Spleen (tissue), 7 donors: ENCODE measurements at regions not wholly inside any gene's neighbourhood (a gene's known extent, or its start where the extent isn't known, plus 50 kb on each side); places are given as distances from the start of the nearest gene placed in this dataset.

Experiments used
- CTCF ChIP-seq, 11 experiments: fragments of 200-600 bp in 7 of 11; fragments of 450-650 bp in 4 of 11; sonication (generic) in 4 of 11; IDR thresholded peaks in 8 of 11; conservative IDR thresholded peaks in 3 of 11; 1 replicate in 7 of 11; 2 replicates in 4 of 11; pipeline versions ENCODE4 v1.4.0 to v1.8.0; 2016 to 2021; ENCODE audit warnings: antibody characterized with exemption in 11 of 11, inconsistent platforms in 4 of 11, mild to moderate bottlenecking in 1 of 11
- POLR2A ChIP-seq, 3 donors: fragments of 450-650 bp; IDR thresholded peaks; one replicate each; pipeline ENCODE4 v1.5.1; 2017; ENCODE audit warnings: antibody characterized with exemption in 3 of 3, mild to moderate bottlenecking in 1 of 3
- POLR2AphosphoS5 ChIP-seq, 3 donors: sonication (generic); formaldehyde crosslinking; IDR thresholded peaks; one replicate each; pipeline ENCODE4 v1.5.1; 2017; ENCODE audit warnings: antibody characterized with exemption in 3 of 3
- donor health status: DM: no; HTN: no; CAD: no; lungs with moderate emphysema.
- donor health status: DM: no; HTN: no; CAD: no.
- donor health status: DM: no; HTN: no; CAD: no.

- TF ChIP-seq POLR2A (IDR thresholded peaks at IDR 0.05) (no peak), CTCF (IDR thresholded peaks at IDR 0.05 in 8 of 11, conservative IDR thresholded peaks at IDR 0.05 in 3 of 11) (no peak), POLR2AphosphoS5 (IDR thresholded peaks at IDR 0.05) (no peak)
These were observed 623.1 kb downstream of the ADCYAP1 start for GRCh38 chr18:1527805-1528204.
